G401.6 (cell line): ENCODE measurements at regions not wholly inside any gene's neighbourhood (a gene's known extent, or its start where the extent isn't known, plus 50 kb on each side); places are given as distances from the start of the nearest gene placed in this dataset.
A peak's percentile ranks its signal among the peaks of the same experiment; 100 is the strongest.

Experiments
- FAIRE-seq: peaks from 2 replicates; lab custom pipeline; 2012; peaks lifted over from hg19 to GRCh38; lab: Jason Lieb, UNC

GRCh38 chr9:28758341-28758740 is 1185.1 kb upstream of the C9orf72 start:
- no peak for FAIRE-seq

DNA sequence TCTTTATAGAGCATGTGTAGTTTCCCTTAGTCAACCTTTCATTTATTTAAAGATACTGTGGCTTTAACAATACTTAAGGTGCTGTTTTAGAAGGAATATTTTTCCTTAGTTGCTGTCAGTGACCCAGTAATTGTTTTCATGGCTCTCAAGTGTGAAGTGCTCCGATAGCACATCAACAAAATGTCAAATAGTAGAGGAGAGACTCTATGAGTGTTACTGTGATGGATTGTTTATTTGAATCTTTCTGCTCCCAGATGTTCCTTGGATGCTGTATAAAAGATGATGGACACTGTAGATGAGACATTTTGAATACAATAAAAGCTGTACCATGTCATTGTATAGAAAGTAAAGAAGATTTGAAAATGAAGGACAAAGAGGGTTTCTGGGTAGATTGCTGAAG is 1185.7 kb upstream of the C9orf72 start:
- no peak for FAIRE-seq

DNA sequence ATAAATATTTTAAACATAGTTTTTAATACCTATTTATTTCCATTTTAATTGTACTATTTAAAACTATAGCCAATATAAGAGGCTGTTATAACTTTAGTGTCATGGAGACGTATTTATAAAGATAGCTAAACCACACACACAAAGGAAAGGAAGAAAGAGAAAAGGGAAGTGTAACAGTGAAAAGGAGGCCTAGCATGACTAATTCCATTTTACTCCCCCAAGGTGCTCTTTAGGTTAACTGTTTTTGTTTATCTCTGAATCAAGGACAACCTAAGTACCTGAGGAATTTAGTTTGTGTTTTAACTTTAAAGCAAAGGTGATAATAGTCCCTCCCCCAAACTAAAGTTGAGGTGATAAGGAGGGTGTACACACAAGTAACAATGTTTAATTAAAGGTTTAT is 1188.9 kb upstream of the C9orf72 start:
- FAIRE-seq = no peak

- FAIRE-seq = no peak
Observed at GRCh38 chr9:28764532-28764931, 1191.3 kb upstream of the C9orf72 start.

- FAIRE-seq = no peak
Observed at GRCh38 chr9:28770226-28770625, 1196.9 kb upstream of the C9orf72 start.

DNA sequence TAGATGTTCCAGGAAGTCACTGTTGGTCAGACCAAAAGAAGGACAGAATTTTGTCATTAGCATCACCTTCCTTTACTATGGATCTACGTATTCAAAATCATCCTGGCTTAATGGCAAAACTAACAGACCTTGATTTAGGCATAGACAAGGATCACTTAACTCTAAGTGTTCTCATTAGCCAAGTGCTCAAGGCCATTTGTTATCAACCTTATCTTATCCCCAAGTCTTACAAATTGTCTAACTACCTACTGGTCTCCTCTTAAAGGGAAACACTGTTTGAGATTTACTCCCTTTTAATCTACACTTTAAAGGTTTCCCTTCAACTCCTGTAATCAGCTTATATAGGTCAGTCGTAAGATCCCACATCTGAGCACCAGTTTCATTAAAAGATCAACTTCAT is 1197.5 kb upstream of the C9orf72 start:
- FAIRE-seq = no peak

- FAIRE-seq = peak; percentile 95
Observed at GRCh38 chr9:28774433-28775235, 1201.4 kb upstream of the C9orf72 start.

- no peak for FAIRE-seq
Observed at GRCh38 chr9:28779243-28779642, 1206.0 kb upstream of the C9orf72 start.

DNA sequence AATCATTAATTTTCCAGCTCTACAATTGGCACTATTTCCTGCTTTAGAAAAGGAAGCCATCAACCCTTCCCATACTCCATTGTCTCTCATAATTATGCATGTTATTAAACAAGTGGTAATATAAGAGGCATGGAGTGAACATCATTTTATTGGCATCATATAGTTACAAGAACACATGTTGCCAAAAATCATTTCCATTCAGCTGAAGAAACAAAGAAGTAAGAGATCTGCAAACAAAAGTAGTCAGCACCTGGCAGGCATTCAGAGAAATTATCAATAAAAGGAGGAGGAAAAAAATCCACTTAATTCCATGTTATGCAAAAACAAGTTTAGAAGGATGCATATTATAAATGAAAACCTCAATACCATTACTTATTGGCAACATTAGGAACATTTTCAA is 1208.2 kb upstream of the C9orf72 start:
- no peak for FAIRE-seq

- FAIRE-seq = no peak
Observed at GRCh38 chr9:28782630-28783029, 1209.3 kb upstream of the C9orf72 start.

- FAIRE-seq = no peak
Observed at GRCh38 chr9:28792716-28793115, 1219.4 kb upstream of the C9orf72 start.

- FAIRE-seq = no peak
Observed at GRCh38 chr9:28799876-28800275, 1226.6 kb upstream of the C9orf72 start.

- FAIRE-seq = no peak
Observed at GRCh38 chr9:28801144-28801799, 1228.0 kb upstream of the C9orf72 start.

GRCh38 chr9:28805197-28805596 is 1231.9 kb upstream of the C9orf72 start:
- FAIRE-seq = no peak

DNA sequence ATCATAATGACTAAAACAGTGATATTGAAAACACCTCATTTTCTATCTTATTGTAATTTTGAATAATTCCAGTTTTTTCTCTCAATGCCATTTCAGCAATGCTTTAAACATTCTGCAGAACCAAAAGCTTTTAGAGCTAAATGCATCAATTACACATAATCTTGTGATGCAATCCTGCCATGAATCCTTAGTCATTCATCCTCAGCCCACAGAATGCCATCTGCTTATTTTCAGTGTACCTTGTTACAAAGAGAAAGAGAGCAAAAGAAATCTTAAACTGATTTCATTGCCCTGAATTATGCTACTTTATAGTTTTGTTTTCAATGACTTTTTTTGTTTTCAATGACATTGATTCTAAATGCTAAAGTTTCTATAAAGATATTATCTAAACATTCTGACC is 1234.8 kb upstream of the C9orf72 start:
- FAIRE-seq = no peak

DNA sequence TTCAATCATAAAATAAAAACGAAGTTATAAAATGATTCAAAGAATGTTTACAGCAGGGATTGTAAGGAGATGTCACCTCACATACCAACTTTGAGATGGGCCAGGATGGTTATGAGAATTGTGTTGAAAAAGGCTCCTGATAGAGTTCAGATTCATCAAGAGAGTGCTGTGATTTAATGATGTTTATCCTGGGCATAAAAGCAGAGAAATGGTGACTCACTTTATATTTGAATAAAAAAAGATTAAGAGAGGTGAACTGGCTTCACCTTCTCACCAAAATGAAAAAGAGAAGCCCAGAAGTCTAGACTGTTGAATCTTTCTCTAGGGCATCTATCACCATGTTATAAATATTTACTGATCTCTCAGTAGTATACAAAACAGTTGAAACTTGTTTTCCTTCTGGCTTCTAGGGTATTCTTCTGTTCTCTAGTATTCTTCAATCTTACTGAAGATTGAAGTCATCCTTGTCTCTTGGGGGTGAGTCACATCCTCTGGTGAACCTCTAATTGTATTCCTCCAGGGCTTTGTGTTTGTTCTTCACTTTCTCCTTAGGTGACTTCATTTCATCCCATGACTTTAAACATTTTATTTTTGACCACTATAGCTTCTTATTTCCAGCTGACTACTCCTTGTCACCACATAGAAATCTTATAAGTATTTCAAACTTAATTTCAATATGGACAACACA is 1237.3 kb upstream of the C9orf72 start:
- FAIRE-seq = no peak

DNA sequence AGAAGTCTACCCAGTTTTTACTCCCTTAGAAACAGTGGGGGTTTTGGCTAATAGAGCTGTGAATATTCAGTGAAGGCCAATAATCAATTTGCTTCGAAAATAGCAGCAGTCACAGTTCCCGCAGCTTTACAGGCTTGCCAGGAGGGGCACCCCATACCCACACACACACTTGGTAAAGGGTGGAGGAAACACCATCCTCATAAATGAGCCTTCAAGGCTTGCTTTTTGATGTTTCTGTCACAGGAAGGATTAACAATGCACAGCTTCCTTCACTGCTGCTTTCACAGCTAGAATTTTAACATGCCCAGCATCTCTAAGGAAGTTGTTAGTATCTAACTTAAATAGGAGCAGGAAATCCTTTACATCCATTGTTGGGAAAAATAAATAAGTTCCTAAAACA is 1247.5 kb upstream of the C9orf72 start:
- FAIRE-seq = no peak

DNA sequence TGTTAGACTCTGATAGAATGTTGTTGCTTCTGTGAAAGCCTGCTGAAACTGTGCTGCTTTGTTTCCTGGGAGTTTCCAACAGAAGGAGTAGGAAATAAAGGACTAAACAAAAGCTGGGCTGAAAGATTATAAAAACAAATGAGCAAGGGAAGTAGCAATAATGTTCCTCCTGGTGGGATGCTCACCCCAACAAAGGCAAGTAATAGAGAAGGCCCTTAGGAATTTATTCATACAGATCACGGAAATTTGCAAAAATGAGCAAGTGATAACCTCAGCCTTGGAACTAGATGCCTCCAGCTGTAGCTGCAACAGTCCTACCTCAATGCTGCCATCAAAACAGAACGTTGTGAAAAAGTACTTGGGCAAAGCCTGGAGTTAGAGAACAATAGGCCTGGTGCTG is 1248.0 kb upstream of the C9orf72 start:
- FAIRE-seq = no peak

- no peak for FAIRE-seq
Observed at GRCh38 chr9:28824432-28824963, 1251.2 kb upstream of the C9orf72 start.

DNA sequence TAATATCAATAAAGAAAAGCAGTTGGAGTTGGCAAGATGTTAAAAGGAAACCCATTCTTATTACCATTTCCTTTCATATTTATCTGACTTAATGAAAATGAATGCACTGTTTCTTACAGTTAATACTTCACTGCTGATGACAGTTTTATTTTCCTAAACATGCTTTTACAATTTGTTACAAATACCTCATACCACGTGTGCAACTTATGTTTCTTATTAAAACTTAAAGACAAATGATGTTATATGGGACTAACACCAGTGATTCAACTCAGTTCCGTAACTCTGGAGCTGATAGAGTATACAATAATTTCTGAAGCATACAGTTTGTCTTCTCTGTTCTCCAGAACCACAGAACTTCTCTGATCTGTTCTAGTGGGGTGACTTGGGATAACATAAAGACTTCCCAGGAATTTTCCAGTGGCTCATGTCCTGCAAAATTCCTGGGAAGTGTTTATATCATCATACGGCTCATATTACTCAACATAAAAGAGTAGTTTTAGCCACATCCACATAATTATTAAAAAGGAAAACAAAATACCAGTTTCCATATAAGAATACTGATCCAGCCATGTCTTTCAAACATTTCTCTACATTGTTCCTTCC is 1259.0 kb upstream of the C9orf72 start:
- no peak for FAIRE-seq

- FAIRE-seq = no peak
Observed at GRCh38 chr9:28834156-28834555, 1260.9 kb upstream of the C9orf72 start.

DNA sequence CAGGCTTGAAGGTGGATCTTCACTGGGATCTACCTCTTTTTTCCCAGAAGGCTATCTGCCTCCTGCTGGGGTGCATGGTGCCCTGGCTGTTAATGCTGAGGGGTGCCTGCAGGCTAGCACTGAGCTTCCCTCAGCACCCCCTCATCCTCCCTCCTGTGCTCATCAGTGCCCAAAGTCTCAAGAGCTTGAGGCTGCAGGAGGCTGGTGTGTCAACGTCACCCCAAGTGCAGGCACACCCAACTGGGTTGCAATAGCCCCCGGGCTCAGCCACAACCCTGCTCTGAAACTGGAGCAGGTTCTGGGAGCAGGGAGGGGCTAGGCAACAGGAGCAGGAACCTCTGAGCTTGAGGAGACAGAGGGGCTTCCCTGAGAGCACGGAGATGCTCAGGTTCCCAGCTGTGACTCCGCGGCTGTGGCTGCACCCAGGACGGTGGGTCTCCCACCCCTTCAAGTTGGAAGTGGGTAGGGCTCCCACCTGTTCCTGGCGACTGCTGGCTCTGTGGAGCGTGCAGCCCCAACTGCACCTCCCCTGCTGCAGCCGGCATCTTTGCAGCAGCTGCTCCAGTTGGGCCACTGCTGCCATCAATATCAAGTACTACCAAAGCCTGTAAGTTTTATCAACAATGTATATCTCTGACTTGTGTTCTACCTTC is 1266.6 kb upstream of the C9orf72 start:
- FAIRE-seq = no peak
